ENCODE measurements at regions not wholly inside any gene's neighbourhood (a gene's known extent, or its start where the extent isn't known, plus 50 kb on each side); places are given as distances from the start of the nearest gene placed in this dataset.

GRCh38 chr5:133697536-133698258, 85.4 kb upstream of the FSTL4 start:
- TF ChIP-seq CTCF (conservative IDR thresholded peaks at IDR 0.05; ENCODE audit: low read depth, low read length) (no peak), EZH2 (IDR thresholded peaks at IDR 0.05; ENCODE audit: low read length, unreplicated experiment) (no peak), EZH2phosphoT487 (IDR thresholded peaks at IDR 0.05; ENCODE audit: borderline replicate concordance, low read length) (no peak)

Measured in PC-3 (cell line).